ENCODE measurements at regions not wholly inside any gene's neighbourhood (a gene's known extent, or its start where the extent isn't known, plus 50 kb on each side); places are given as distances from the start of the nearest gene placed in this dataset.

DNA sequence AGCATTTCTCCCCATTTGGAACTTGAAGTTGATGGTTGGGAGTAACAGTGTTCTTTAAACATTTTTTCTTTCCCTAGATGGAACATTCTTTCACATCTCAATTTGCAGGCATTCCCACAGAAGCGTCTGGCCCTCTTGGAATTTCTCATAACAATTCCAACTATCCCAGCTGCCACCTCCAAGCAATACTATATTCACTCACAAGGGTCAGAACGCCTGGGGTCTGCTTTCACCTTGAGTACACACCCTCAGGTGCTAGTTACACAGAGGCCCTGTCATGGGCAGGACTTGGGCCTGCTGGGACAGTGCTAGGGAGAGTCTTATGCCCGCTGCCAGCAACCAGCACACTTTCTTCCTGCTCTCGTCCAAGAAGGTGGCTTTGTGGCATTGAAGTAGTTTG, 136.5 kb downstream of the JCAD start:
- Histone ChIP-seq H3K4me1 (ENCODE audit: control insufficient read depth, insufficient read depth, low read length) (no peaks in the 10 kb centered on the region), H3K9ac (ENCODE audit: low read length) (no peak overlapping the region), H3K36me3 (ENCODE audit: control insufficient read depth, insufficient read depth, low read length) (no peaks in the 10 kb centered on the region), H3K4me3 (ENCODE audit: low read length) (no peak overlapping the region), H3K9me3 (ENCODE audit: control insufficient read depth, low read length) (no peaks in the 10 kb centered on the region), H3K27me3 (ENCODE audit: control insufficient read depth, insufficient read depth, low read length) (no peaks in the 10 kb centered on the region)

DNA sequence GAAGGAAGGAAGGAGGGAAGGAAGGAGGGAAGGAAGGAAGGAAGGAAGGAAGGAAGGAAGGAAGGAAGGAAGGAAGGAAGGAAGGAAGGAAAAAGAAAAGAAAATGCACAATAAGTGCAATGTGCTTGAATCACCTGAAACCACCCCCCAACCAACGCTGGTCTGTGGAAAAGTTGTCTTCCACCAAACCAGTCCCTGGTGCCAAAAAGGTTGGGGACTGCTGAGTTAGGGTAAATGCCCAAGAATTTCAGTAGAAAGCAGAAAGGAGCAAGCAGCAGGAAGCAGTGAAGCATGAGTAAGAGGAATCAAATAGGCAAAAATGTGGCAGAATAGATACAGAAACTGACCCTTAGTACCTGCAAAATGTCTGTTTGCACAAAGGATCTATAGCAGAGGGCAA, 137.2 kb downstream of the JCAD start:
- Histone ChIP-seq H3K4me3 (ENCODE audit: low read length) (no peak overlapping the region), H3K9ac (ENCODE audit: low read length) (no peak overlapping the region), H3K36me3 (ENCODE audit: control insufficient read depth, insufficient read depth, low read length) (no peaks in the 10 kb centered on the region), H3K4me1 (ENCODE audit: control insufficient read depth, insufficient read depth, low read length) (peaks cover 2% of the 10 kb centered on the region), H3K27me3 (ENCODE audit: control insufficient read depth, insufficient read depth, low read length) (no peaks in the 10 kb centered on the region), H3K9me3 (ENCODE audit: control insufficient read depth, low read length) (no peaks in the 10 kb centered on the region)

DNA sequence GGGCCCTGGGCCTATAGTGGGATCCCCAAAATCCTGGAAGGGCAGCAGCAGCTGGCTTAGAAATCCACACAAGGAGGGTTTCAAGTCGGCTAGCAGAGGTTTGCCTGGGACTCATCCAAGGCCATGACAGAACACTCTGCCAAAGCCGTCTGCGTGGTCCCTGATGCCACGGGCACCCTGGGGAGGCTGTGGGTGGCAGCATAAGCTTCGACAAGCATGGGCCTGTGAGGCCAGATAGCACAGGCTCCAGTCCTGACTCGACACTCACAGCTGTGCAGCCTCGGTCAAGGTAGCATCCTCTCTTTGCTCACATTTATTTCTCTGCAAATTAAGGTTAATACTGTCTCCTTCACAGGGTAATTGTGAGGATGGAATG, 138.3 kb downstream of the JCAD start:
- Histone ChIP-seq H3K36me3 (ENCODE audit: control insufficient read depth, insufficient read depth, low read length) (no peaks in the 10 kb centered on the region), H3K27me3 (ENCODE audit: control insufficient read depth, insufficient read depth, low read length) (no peaks in the 10 kb centered on the region), H3K4me3 (ENCODE audit: low read length) (no peak overlapping the region), H3K4me1 (ENCODE audit: control insufficient read depth, insufficient read depth, low read length) (peaks cover 4% of the 10 kb centered on the region), H3K9me3 (ENCODE audit: control insufficient read depth, low read length) (no peaks in the 10 kb centered on the region), H3K9ac (ENCODE audit: low read length) (no peak overlapping the region)

DNA sequence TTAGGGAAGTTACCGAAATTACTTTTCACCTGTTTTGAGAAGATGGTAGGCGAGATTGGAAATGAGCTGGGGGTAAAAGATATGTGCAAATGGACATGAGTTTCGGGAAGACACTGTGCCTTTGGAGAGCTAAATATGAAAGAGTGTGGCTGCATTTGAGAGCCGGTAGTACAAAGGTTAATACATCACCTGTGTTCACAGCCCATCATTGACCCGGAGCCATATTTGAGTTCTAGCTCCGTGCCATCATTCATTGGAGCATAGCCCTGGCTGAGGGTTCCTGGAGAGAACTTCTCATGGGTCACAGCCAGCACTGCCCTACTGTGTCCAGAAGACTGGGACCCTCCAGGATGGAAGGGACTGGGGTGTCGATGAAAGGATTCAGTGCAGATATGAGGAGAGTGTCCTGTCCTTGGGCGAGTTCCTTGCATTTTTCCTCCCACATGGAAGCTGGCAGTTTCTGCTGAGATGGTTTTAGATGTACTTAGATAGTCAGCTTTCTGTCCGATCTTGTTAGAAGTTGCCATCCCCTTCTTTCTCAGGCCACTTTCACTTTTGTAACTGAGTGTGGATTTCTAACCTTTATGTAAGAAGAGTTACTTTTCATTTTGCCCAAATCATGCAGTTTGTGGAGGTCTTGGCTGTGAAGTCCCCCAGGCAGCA, 138.8 kb downstream of the JCAD start:
- H3K27me3 ChIP-seq (ENCODE audit: control insufficient read depth, insufficient read depth, low read length): no peaks in the 10 kb centered on the region
- no peak overlapping the region for H3K4me3 ChIP-seq (ENCODE audit: low read length)
- no peaks in the 10 kb centered on the region for H3K9me3 ChIP-seq (ENCODE audit: control insufficient read depth, low read length)
- no peaks in the 10 kb centered on the region for H3K36me3 ChIP-seq (ENCODE audit: control insufficient read depth, insufficient read depth, low read length)
- no peak overlapping the region for H3K9ac ChIP-seq (ENCODE audit: low read length)
- peaks cover 4% of the 10 kb centered on the region for H3K4me1 ChIP-seq (ENCODE audit: control insufficient read depth, insufficient read depth, low read length)

DNA sequence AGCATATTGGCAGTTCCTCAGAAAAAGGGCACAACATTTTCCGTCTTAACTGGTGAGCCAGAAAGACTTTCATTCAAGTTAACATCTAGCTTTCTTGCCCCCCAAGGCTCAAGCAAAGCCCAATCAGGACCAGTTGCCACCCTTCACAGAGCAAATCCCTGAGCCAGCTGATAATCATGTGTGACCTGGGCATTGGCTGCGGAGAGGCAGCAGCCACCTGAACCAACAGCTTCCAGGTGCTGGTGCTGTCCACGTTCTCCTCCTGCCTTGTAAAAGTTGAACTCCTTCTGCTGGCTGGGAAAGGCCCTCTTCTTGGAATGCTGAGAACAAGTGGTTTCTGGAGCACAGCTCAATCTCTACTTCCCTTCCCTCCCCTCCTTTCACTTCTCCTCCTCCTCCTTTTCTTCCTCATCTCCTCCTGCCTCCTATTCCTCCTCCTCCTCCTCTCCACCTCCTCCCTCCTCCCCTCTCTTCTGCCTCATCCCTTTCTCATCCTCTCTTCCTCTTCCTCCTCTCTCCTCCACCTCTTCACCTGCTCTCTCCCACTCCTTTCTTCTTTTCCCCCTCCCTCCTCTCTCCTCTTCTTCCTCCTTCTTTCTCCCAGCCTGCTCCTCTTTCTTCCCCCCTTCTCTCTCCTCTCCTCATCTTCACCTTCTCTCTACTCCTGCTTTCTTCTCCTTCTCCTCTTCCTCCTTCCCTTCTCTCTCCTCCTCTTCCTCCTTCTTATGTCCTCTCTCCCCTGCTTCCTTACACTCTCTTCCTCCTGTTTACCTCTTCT, 140.6 kb downstream of the JCAD start:
- Histone ChIP-seq H3K9ac (ENCODE audit: low read length) (no peak overlapping the region), H3K27me3 (ENCODE audit: control insufficient read depth, insufficient read depth, low read length) (no peaks in the 10 kb centered on the region), H3K9me3 (ENCODE audit: control insufficient read depth, low read length) (no peaks in the 10 kb centered on the region), H3K36me3 (ENCODE audit: control insufficient read depth, insufficient read depth, low read length) (no peaks in the 10 kb centered on the region), H3K4me3 (ENCODE audit: low read length) (no peak overlapping the region), H3K4me1 (ENCODE audit: control insufficient read depth, insufficient read depth, low read length) (peaks cover 4% of the 10 kb centered on the region)

DNA sequence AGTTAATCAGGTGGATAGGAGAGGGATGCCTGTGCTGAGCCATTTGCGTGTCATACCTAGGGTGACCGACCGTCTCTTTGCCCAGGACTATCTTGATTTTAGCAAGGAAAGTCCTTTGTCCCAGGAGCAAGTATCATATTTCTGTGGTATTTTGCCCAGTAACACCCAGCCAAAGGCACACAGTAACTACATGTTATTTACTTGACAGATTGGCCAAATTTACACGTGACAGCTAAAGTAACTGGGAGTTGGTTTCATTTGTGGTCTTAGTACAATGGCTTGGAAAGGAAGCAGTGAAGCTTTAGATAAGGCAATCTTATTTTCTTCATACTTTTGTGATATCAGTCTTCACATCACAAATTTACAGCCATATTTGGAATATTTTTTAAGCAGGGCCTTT, 142.1 kb downstream of the JCAD start:
- H3K4me3 ChIP-seq (ENCODE audit: low read length): no peak overlapping the region
- H3K36me3 ChIP-seq (ENCODE audit: control insufficient read depth, insufficient read depth, low read length): no peaks in the 10 kb centered on the region
- no peak overlapping the region for H3K9ac ChIP-seq (ENCODE audit: low read length)
- H3K9me3 ChIP-seq (ENCODE audit: control insufficient read depth, low read length): no peaks in the 10 kb centered on the region
- H3K4me1 ChIP-seq (ENCODE audit: control insufficient read depth, insufficient read depth, low read length): peaks cover 4% of the 10 kb centered on the region
- H3K27me3 ChIP-seq (ENCODE audit: control insufficient read depth, insufficient read depth, low read length): no peaks in the 10 kb centered on the region

DNA sequence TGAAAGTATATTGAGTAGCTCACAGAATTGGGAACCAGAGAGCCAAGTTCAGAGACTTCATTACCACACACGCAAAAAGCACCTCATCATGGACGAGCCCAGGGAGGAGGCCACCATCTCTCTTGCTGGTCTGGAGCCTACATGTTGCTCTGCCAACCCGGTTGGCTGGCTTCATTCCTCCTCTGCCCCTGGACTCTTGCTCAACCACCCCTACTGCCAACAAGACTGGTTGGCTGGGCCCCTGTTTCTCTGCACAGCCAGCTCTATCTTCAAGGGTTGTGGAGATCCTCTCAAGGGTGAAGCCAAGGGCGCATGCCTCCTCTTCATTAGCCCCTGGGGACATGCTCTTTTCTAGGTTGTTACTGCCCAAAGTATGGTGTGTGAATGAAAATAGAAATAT, 142.7 kb downstream of the JCAD start:
- H3K9me3 ChIP-seq (ENCODE audit: control insufficient read depth, low read length): no peaks in the 10 kb centered on the region
- no peak overlapping the region for H3K9ac ChIP-seq (ENCODE audit: low read length)
- no peaks in the 10 kb centered on the region for H3K36me3 ChIP-seq (ENCODE audit: control insufficient read depth, insufficient read depth, low read length)
- H3K4me1 ChIP-seq (ENCODE audit: control insufficient read depth, insufficient read depth, low read length): peaks cover 4% of the 10 kb centered on the region
- no peak overlapping the region for H3K4me3 ChIP-seq (ENCODE audit: low read length)
- no peaks in the 10 kb centered on the region for H3K27me3 ChIP-seq (ENCODE audit: control insufficient read depth, insufficient read depth, low read length)

DNA sequence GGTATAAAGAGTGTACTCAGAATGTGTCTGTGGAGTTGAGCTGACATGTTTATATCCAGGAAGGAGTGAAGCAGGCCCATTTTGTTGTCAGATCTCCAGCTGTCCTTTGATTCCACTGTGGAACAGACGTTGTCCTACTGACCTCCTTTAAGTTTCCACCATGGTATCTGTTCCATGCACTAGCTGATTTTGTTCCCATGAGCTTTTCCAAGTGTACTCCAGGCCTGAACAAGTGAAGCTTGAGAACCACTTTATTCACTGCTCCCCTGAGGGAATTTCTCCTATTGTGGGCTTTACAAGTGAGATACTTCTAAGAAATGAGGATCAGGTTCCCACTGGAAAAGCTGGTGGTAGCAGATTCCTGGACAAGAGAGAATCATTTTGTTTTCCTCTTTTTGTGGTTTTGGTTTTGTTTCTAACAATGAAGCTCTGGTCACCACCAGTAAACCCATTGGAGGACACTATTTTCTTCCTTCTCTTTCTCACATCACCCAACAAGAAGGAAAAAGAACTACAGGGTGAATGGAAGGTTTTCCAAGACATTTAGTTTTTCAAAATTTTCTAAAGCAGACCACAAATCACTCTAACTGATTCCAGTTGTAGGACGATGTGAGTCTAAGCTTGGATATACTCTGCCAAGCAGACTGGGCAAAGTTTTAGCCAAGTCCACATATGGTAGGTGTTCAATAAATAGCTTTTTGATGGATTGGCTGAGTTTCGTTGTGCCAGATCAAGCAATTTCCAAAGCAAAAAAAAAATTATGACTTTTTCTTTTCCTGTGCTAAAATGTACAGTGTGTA, 144.2 kb downstream of the JCAD start:
- peaks cover 4% of the 10 kb centered on the region for H3K4me1 ChIP-seq (ENCODE audit: control insufficient read depth, insufficient read depth, low read length)
- H3K9me3 ChIP-seq (ENCODE audit: control insufficient read depth, low read length): no peaks in the 10 kb centered on the region
- H3K27me3 ChIP-seq (ENCODE audit: control insufficient read depth, insufficient read depth, low read length): no peaks in the 10 kb centered on the region
- no peak overlapping the region for H3K9ac ChIP-seq (ENCODE audit: low read length)
- no peak overlapping the region for H3K4me3 ChIP-seq (ENCODE audit: low read length)
- no peaks in the 10 kb centered on the region for H3K36me3 ChIP-seq (ENCODE audit: control insufficient read depth, insufficient read depth, low read length)

DNA sequence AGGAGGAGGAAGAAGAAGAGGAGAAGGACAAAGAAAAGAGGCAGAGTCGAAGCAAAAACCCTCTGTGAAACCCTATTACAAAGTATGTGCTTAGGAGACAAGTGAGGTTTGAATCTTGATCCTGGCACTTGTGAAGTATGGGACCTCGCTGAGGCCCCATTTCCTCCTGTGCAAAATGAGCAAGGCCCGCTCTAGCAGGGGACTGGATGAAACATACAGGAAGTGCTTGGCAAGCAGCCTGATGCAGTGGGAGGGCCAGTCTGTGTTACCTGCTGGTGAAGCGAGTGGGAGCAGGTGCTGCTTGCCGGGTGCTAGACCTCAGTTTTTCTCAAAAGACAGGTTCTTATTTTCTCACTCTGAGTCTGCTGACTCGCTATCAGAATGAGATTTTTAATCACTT, 150.4 kb downstream of the JCAD start:
- Histone ChIP-seq H3K4me3 (ENCODE audit: low read length) (no peak overlapping the region), H3K9ac (ENCODE audit: low read length) (no peak overlapping the region), H3K27me3 (ENCODE audit: control insufficient read depth, insufficient read depth, low read length) (no peaks in the 10 kb centered on the region), H3K36me3 (ENCODE audit: control insufficient read depth, insufficient read depth, low read length) (no peaks in the 10 kb centered on the region), H3K9me3 (ENCODE audit: control insufficient read depth, low read length) (no peaks in the 10 kb centered on the region), H3K4me1 (ENCODE audit: control insufficient read depth, insufficient read depth, low read length) (no peaks in the 10 kb centered on the region)

DNA sequence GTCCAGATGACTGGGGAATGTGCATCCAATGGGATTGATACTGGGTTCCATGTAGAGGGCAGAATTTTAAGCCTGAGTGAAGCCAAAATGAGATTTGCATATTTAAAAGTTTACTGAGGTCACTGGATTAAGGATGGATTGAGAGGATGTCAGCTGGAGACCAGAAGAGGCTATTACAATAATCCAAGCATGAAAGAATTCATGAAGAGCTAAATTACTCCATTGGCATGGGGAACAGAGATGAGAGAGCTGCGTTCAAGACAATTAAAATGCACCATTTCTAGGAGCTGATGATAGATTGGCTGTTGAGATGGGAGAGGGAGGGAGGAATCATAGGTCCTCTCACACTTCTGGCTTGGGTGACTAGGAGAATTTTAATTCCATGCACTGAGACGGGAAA, 158.5 kb downstream of the JCAD start:
- Histone ChIP-seq H3K4me1 (ENCODE audit: control insufficient read depth, insufficient read depth, low read length) (no peaks in the 10 kb centered on the region), H3K36me3 (ENCODE audit: control insufficient read depth, insufficient read depth, low read length) (no peaks in the 10 kb centered on the region), H3K27me3 (ENCODE audit: control insufficient read depth, insufficient read depth, low read length) (no peaks in the 10 kb centered on the region), H3K9me3 (ENCODE audit: control insufficient read depth, low read length) (no peaks in the 10 kb centered on the region), H3K4me3 (ENCODE audit: low read length) (no peak overlapping the region), H3K9ac (ENCODE audit: low read length) (no peak overlapping the region)

DNA sequence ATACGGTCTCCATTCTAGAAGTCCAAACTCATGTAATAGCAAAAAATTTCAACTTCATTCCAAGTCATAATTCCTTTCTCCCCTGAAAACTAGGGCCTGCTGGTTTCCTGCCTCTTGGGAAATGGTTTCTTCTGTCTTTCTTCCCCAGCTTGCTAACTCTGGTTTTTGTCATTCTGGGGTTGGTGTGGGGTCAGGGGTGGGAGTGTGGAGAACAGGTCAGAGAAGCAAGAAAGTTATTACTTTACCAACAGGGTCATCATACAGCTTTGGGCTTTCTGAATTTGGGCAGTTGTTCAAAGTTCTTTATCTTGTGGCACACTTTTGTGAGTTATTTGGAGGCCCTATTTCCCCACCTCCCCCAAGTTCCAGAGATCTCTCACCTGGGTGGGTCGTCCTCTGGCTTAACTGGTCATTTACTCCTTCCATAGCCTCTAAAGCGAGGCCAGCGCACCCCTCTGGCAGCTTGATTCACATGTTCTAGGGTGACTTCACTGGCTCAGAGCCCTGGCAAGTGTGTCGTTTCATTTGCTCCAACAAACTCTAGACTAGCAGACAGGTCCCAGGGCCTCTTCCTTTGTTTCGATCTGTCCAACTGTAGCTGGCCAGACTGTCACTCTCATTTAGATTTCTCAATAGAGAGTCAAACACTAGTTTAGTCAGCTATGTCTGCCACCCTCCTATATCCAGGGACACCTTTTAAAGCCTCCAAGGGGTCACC, 161.2 kb downstream of the JCAD start:
- Histone ChIP-seq H3K4me1 (ENCODE audit: control insufficient read depth, insufficient read depth, low read length) (no peaks in the 10 kb centered on the region), H3K36me3 (ENCODE audit: control insufficient read depth, insufficient read depth, low read length) (no peaks in the 10 kb centered on the region), H3K27me3 (ENCODE audit: control insufficient read depth, insufficient read depth, low read length) (no peaks in the 10 kb centered on the region), H3K4me3 (ENCODE audit: low read length) (no peak overlapping the region), H3K9ac (ENCODE audit: low read length) (no peak overlapping the region), H3K9me3 (ENCODE audit: control insufficient read depth, low read length) (no peaks in the 10 kb centered on the region)

DNA sequence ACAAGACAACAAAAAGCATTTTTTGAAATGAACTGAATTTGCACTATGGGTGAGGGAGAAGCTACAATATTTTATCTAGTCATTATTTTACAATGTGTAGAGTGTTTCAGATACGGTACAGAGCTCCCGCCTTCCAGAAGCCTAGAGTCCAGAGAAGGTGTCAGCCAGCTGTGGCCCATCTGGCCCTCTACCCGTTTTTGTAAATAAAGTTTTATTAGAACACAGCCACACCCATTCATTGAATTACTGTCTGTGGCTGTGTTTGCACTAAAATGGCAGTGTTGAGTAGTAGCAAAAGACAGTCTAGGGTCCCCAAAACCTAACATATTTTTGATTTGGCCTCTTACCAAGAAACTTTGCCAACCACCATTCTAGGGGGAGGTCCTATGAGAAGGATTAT, 162.0 kb downstream of the JCAD start:
- Histone ChIP-seq H3K9me3 (ENCODE audit: control insufficient read depth, low read length) (no peaks in the 10 kb centered on the region), H3K36me3 (ENCODE audit: control insufficient read depth, insufficient read depth, low read length) (no peaks in the 10 kb centered on the region), H3K4me3 (ENCODE audit: low read length) (no peak overlapping the region), H3K9ac (ENCODE audit: low read length) (no peak overlapping the region), H3K27me3 (ENCODE audit: control insufficient read depth, insufficient read depth, low read length) (no peaks in the 10 kb centered on the region), H3K4me1 (ENCODE audit: control insufficient read depth, insufficient read depth, low read length) (no peaks in the 10 kb centered on the region)
